ENCODE measurements at regions not wholly inside any gene's neighbourhood (a gene's known extent, or its start where the extent isn't known, plus 50 kb on each side); places are given as distances from the start of the nearest gene placed in this dataset.

- Mint-ChIP-seq H3K27me3 (ENCODE audit: low read depth) (no peaks in the 10 kb centered on the region), H3K4me1 (ENCODE audit: low read depth) (no peaks in the 10 kb centered on the region), H3K36me3 (ENCODE audit: insufficient read depth in 2 of 2) (no peaks in the 10 kb centered on the region), H3K27ac (no peak overlapping the region), H3K4me3 (no peak overlapping the region), H3K9me3 (peaks cover 3 to 5% of the 10 kb centered on the region in 2 donors)
- ATAC-seq (replicated peaks in 1 of 2) (no peak), DNase-seq (no peak)
Measured at GRCh38 chr19:29422486-29423085, 103.2 kb upstream of the VSTM2B start.

GRCh38 chr19:29428071-29428470 is 97.7 kb upstream of the VSTM2B start:
- Mint-ChIP-seq H3K27me3 (ENCODE audit: low read depth) (no peaks in the 10 kb centered on the region), H3K27ac (no peak overlapping the region), H3K4me3 (no peak overlapping the region), H3K9me3 (peaks cover 0 to 2% of the 10 kb centered on the region in 2 donors), H3K4me1 (ENCODE audit: low read depth) (no peaks in the 10 kb centered on the region), H3K36me3 (ENCODE audit: insufficient read depth in 2 of 2) (no peaks in the 10 kb centered on the region)
- no peak for ATAC-seq (replicated peaks in 1 of 2)
- no peak for DNase-seq

GRCh38 chr19:29429021-29429420 is 96.8 kb upstream of the VSTM2B start:
- DNase-seq (no peak), ATAC-seq (replicated peaks in 1 of 2) (no peak)
- no peaks in the 10 kb centered on the region for H3K4me1 Mint-ChIP-seq (ENCODE audit: low read depth)
- H3K36me3 Mint-ChIP-seq (ENCODE audit: insufficient read depth in 2 of 2), result no peaks in the 10 kb centered on the region
- H3K4me3 Mint-ChIP-seq, result no peak overlapping the region
- H3K27me3 Mint-ChIP-seq (ENCODE audit: low read depth), result no peaks in the 10 kb centered on the region
- H3K9me3 Mint-ChIP-seq, result no peaks in the 10 kb centered on the region
- no peak overlapping the region for H3K27ac Mint-ChIP-seq

GRCh38 chr19:29429581-29429980 is 96.2 kb upstream of the VSTM2B start:
- ATAC-seq (replicated peaks in 1 of 2), result no peak
- Mint-ChIP-seq H3K4me3 (no peak overlapping the region), H3K27me3 (ENCODE audit: low read depth) (no peaks in the 10 kb centered on the region), H3K27ac (no peak overlapping the region), H3K9me3 (no peaks in the 10 kb centered on the region), H3K4me1 (ENCODE audit: low read depth) (no peaks in the 10 kb centered on the region), H3K36me3 (ENCODE audit: insufficient read depth in 2 of 2) (no peaks in the 10 kb centered on the region)
- no peak for DNase-seq

GRCh38 chr19:29431332-29431731 is 94.5 kb upstream of the VSTM2B start:
- no peak for ATAC-seq (replicated peaks in 1 of 2)
- H3K36me3 Mint-ChIP-seq (ENCODE audit: insufficient read depth in 2 of 2), result no peaks in the 10 kb centered on the region
- no peaks in the 10 kb centered on the region for H3K4me1 Mint-ChIP-seq (ENCODE audit: low read depth)
- H3K27me3 Mint-ChIP-seq (ENCODE audit: low read depth), result no peaks in the 10 kb centered on the region
- no peak for DNase-seq
- no peak overlapping the region for H3K27ac Mint-ChIP-seq
- no peaks in the 10 kb centered on the region for H3K9me3 Mint-ChIP-seq
- H3K4me3 Mint-ChIP-seq, result no peak overlapping the region

GRCh38 chr19:29432677-29433076 is 93.1 kb upstream of the VSTM2B start:
- no peaks in the 10 kb centered on the region for H3K4me1 Mint-ChIP-seq (ENCODE audit: low read depth)
- H3K27me3 Mint-ChIP-seq (ENCODE audit: low read depth), result no peaks in the 10 kb centered on the region
- H3K9me3 Mint-ChIP-seq, result no peaks in the 10 kb centered on the region
- no peak overlapping the region for H3K4me3 Mint-ChIP-seq
- no peak for ATAC-seq (replicated peaks in 1 of 2)
- H3K36me3 Mint-ChIP-seq (ENCODE audit: insufficient read depth in 2 of 2), result no peaks in the 10 kb centered on the region
- H3K27ac Mint-ChIP-seq, result no peak overlapping the region
- no peak for DNase-seq

GRCh38 chr19:29436591-29437103 is 89.1 kb upstream of the VSTM2B start:
- ATAC-seq (replicated peaks in 1 of 2), result no peak
- Mint-ChIP-seq H3K4me1 (ENCODE audit: low read depth) (no peaks in the 10 kb centered on the region), H3K27ac (no peak overlapping the region), H3K27me3 (ENCODE audit: low read depth) (no peaks in the 10 kb centered on the region), H3K36me3 (ENCODE audit: insufficient read depth in 2 of 2) (no peaks in the 10 kb centered on the region), H3K4me3 (no peak overlapping the region), H3K9me3 (peaks cover 0 to 3% of the 10 kb centered on the region in 2 donors)
- no peak for DNase-seq

- DNase-seq, result no peak
Measured at GRCh38 chr19:29439021-29439420, 86.8 kb upstream of the VSTM2B start.

GRCh38 chr19:29439688-29440550 is 85.9 kb upstream of the VSTM2B start:
- DNase-seq, result no peak
- Mint-ChIP-seq H3K27me3 (ENCODE audit: low read depth) (no peaks in the 10 kb centered on the region), H3K4me1 (ENCODE audit: low read depth) (no peaks in the 10 kb centered on the region), H3K9me3 (peaks cover 0 to 3% of the 10 kb centered on the region in 2 donors), H3K27ac (no peak overlapping the region), H3K36me3 (ENCODE audit: insufficient read depth in 2 of 2) (no peaks in the 10 kb centered on the region), H3K4me3 (no peak overlapping the region)
- ATAC-seq (replicated peaks in 1 of 2), result no peak

More at GRCh38 chr19:29439021-29439420, 86.8 kb upstream of the VSTM2B start:
- no peaks in the 10 kb centered on the region for H3K27me3 Mint-ChIP-seq (ENCODE audit: low read depth)
- no peak overlapping the region for H3K4me3 Mint-ChIP-seq
- H3K4me1 Mint-ChIP-seq (ENCODE audit: low read depth), result no peaks in the 10 kb centered on the region
- H3K36me3 Mint-ChIP-seq (ENCODE audit: insufficient read depth in 2 of 2), result no peaks in the 10 kb centered on the region
- H3K27ac Mint-ChIP-seq, result no peak overlapping the region
- ATAC-seq (replicated peaks in 1 of 2), result no peak
- H3K9me3 Mint-ChIP-seq, result peaks cover 0 to 3% of the 10 kb centered on the region in 2 donors

- H3K27me3 Mint-ChIP-seq (ENCODE audit: low read depth), result peaks cover 5% of the 10 kb centered on the region
Measured at GRCh38 chr19:29442094-29442493, 83.7 kb upstream of the VSTM2B start.

GRCh38 chr19:29442910-29443309 is 82.9 kb upstream of the VSTM2B start:
- no peak overlapping the region for H3K4me3 Mint-ChIP-seq
- peaks cover 5% of the 10 kb centered on the region for H3K27me3 Mint-ChIP-seq (ENCODE audit: low read depth)
- peaks cover 0 to 3% of the 10 kb centered on the region in 2 donors for H3K9me3 Mint-ChIP-seq
- DNase-seq (no peak), ATAC-seq (replicated peaks in 1 of 2) (no peak)
- no peaks in the 10 kb centered on the region for H3K4me1 Mint-ChIP-seq (ENCODE audit: low read depth)
- no peaks in the 10 kb centered on the region for H3K36me3 Mint-ChIP-seq (ENCODE audit: insufficient read depth in 2 of 2)
- H3K27ac Mint-ChIP-seq, result no peak overlapping the region

More at GRCh38 chr19:29442094-29442493, 83.7 kb upstream of the VSTM2B start:
- ATAC-seq (replicated peaks in 1 of 2) (no peak), DNase-seq (no peak)
- Mint-ChIP-seq H3K4me1 (ENCODE audit: low read depth) (no peaks in the 10 kb centered on the region), H3K4me3 (no peak overlapping the region), H3K27ac (no peak overlapping the region), H3K9me3 (peaks cover 0 to 3% of the 10 kb centered on the region in 2 donors), H3K36me3 (ENCODE audit: insufficient read depth in 2 of 2) (no peaks in the 10 kb centered on the region)

- Mint-ChIP-seq H3K9me3 (peaks cover 0 to 3% of the 10 kb centered on the region in 2 donors), H3K27me3 (ENCODE audit: low read depth) (peaks cover 10% of the 10 kb centered on the region), H3K36me3 (ENCODE audit: insufficient read depth in 2 of 2) (no peaks in the 10 kb centered on the region), H3K4me1 (ENCODE audit: low read depth) (no peaks in the 10 kb centered on the region), H3K4me3 (no peak overlapping the region), H3K27ac (no peak overlapping the region)
- no peak for ATAC-seq (replicated peaks in 1 of 2)
- no peak for DNase-seq
Measured at GRCh38 chr19:29445246-29445645, 80.5 kb upstream of the VSTM2B start.

- ATAC-seq (replicated peaks in 1 of 2), result no peak
- Mint-ChIP-seq H3K36me3 (ENCODE audit: insufficient read depth in 2 of 2) (no peaks in the 10 kb centered on the region), H3K4me3 (no peak overlapping the region), H3K4me1 (ENCODE audit: low read depth) (no peaks in the 10 kb centered on the region), H3K27ac (no peak overlapping the region), H3K9me3 (no peaks in the 10 kb centered on the region), H3K27me3 (ENCODE audit: low read depth) (peaks cover 11% of the 10 kb centered on the region)
- DNase-seq, result no peak
Measured at GRCh38 chr19:29446361-29446760, 79.4 kb upstream of the VSTM2B start.

Data from activated T-cell treated with anti-CD3 and anti-CD28 coated beads, Interleukin-2, amount 50 U/mL, for 72 hours (primary cell).